HepG2 (cell line): ENCODE measurements at regions not wholly inside any gene's neighbourhood (a gene's known extent, or its start where the extent isn't known, plus 50 kb on each side); places are given as distances from the start of the nearest gene placed in this dataset.

Experiments used
- CBX5 ChIP-seq: sonication (generic); formaldehyde crosslinking; IDR thresholded peaks from 2 replicates; pipeline ENCODE4 v1.4.0; 2020; ENCODE audit warnings: missing genetic modification reagents, borderline replicate concordance
- CSRNP2 ChIP-seq: sonication (generic); formaldehyde crosslinking; conservative IDR thresholded peaks from 2 replicates; pipeline ENCODE4 v1.8.0; 2022; ENCODE audit warnings: low read depth, missing genetic modification reagents
- KLF16 ChIP-seq, 2 experiments: sonication (generic) in 1 of 2; formaldehyde crosslinking in 1 of 2; IDR thresholded peaks; 2 replicates each; pipeline versions ENCODE4 v1.6.1 to v1.8.0; 2016 to 2023; ENCODE audit warnings: missing genetic modification reagents in 2 of 2, missing compliant biosample characterization in 1 of 2
- MIXL1 ChIP-seq: IDR thresholded peaks from 2 replicates; pipeline ENCODE4 v1.6.1; 2016
- NAIF1 ChIP-seq: sonication (generic); formaldehyde crosslinking; IDR thresholded peaks from 2 replicates; pipeline ENCODE4 v1.5.0; 2020; ENCODE audit warnings: mild to moderate bottlenecking, missing genetic modification reagents, borderline replicate concordance
- NFAT5 ChIP-seq: sonication (generic); formaldehyde crosslinking; IDR thresholded peaks from 2 replicates; pipeline ENCODE4 v1.4.0; 2020; ENCODE audit warnings: missing genetic modification reagents
- NFE2 ChIP-seq: sonication (generic); formaldehyde crosslinking; IDR thresholded peaks from 2 replicates; pipeline ENCODE4 v1.4.0; 2020; ENCODE audit warnings: missing genetic modification reagents
- PBX3 ChIP-seq: sonication (generic); formaldehyde crosslinking; IDR thresholded peaks from 2 replicates; pipeline ENCODE4 v1.8.1; 2023; ENCODE audit warnings: missing genetic modification reagents, inconsistent platforms, borderline replicate concordance
- PHB2 ChIP-seq: fragments of 450-650 bp; IDR thresholded peaks from 2 replicates; pipeline ENCODE4 v1.6.1; 2018; ENCODE audit not compliant: partially characterized antibody
- PRDM15 ChIP-seq: sonication (generic); formaldehyde crosslinking; IDR thresholded peaks from 2 replicates; pipeline ENCODE4 v1.4.0; 2020; ENCODE audit warnings: missing genetic modification reagents
- SATB2 ChIP-seq: sonication (generic); formaldehyde crosslinking; IDR thresholded peaks from 2 replicates; pipeline ENCODE4 v1.5.0; 2020; ENCODE audit warnings: missing genetic modification reagents
- TBL1XR1 ChIP-seq: fragments of 150-350 bp; IDR thresholded peaks from 2 replicates; pipeline ENCODE4 v1.6.1; 2014; ENCODE audit warnings: borderline replicate concordance, low read length; ENCODE audit not compliant: partially characterized antibody
- TFAP4 ChIP-seq: sonication (generic); IDR thresholded peaks from 2 replicates; pipeline ENCODE4 v1.6.1; 2016; ENCODE audit warnings: low read depth, borderline replicate concordance
- ZFP82 ChIP-seq: sonication (generic); formaldehyde crosslinking; IDR thresholded peaks from 2 replicates; pipeline ENCODE4 v1.5.1; 2020; ENCODE audit warnings: mild to moderate bottlenecking, missing genetic modification reagents, borderline replicate concordance
- ZNF331 ChIP-seq: sonication (generic); formaldehyde crosslinking; IDR thresholded peaks from 2 replicates; pipeline ENCODE4 v1.4.0; 2020; ENCODE audit warnings: missing genetic modification reagents
- ZSCAN20 ChIP-seq: sonication (generic); formaldehyde crosslinking; IDR thresholded peaks from 2 replicates; pipeline ENCODE4 v1.4.0; 2020; ENCODE audit warnings: missing genetic modification reagents, mild to moderate bottlenecking, borderline replicate concordance

- TF ChIP-seq MIXL1 (CRISPR knock-in tag) (peak; percentile 79; the same call in 1 of the 2 replicates), KLF16 (CRISPR knock-in tag; IDR thresholded peaks at IDR 0.05) (peak in 1 of 2 experiments; percentile 15; a peak in 1 of 4 replicates), PRDM15 (CRISPR knock-in tag) (peak; percentile 92; the same call in 1 of the 2 replicates), TFAP4 (no peak), NAIF1 (CRISPR knock-in tag) (peak; percentile 60; the same call in 1 of the 2 replicates), ZFP82 (CRISPR knock-in tag) (0 out of 2 replicates have a peak, but pooled peaks have one; percentile 31), NFAT5 (CRISPR knock-in tag) (no peak), NFE2 (CRISPR knock-in tag) (0 out of 2 replicates have a peak, but pooled peaks have one; percentile 15), CSRNP2 (no peak), ZNF331 (peak; percentile 50; the same call in 1 of the 2 replicates), SATB2 (CRISPR knock-in tag) (0 out of 2 replicates have a peak, but pooled peaks have one; percentile 24), TBL1XR1 (peak; percentile 60), PHB2 (no peak), CBX5 (CRISPR knock-in tag) (no peak), ZSCAN20 (CRISPR knock-in tag) (0 out of 2 replicates have a peak, but pooled peaks have one; percentile 50), PBX3 (CRISPR knock-in tag) (peak; percentile 64; the same call in 1 of the 2 replicates)
These were observed 85.5 kb downstream of the TRIM27 start (continued) for GRCh38 chr6:28838289-28838633.
